ENCODE measurements at regions not wholly inside any gene's neighbourhood (a gene's known extent, or its start where the extent isn't known, plus 50 kb on each side); places are given as distances from the start of the nearest gene placed in this dataset.

GRCh38 chr6:23790756-23791155 lies 335.3 kb upstream of the NRSN1 start:
- TF ChIP-seq, protein P1, sequence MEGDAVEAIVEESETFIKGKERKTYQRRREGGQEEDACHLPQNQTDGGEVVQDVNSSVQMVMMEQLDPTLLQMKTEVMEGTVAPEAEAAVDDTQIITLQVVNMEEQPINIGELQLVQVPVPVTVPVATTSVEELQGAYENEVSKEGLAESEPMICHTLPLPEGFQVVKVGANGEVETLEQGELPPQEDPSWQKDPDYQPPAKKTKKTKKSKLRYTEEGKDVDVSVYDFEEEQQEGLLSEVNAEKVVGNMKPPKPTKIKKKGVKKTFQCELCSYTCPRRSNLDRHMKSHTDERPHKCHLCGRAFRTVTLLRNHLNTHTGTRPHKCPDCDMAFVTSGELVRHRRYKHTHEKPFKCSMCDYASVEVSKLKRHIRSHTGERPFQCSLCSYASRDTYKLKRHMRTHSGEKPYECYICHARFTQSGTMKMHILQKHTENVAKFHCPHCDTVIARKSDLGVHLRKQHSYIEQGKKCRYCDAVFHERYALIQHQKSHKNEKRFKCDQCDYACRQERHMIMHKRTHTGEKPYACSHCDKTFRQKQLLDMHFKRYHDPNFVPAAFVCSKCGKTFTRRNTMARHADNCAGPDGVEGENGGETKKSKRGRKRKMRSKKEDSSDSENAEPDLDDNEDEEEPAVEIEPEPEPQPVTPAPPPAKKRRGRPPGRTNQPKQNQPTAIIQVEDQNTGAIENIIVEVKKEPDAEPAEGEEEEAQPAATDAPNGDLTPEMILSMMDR (IDR thresholded peaks at IDR 0.05), result no peak
- no peak for TF ChIP-seq POLR2A (IDR thresholded peaks at IDR 0.05)
